ENCODE measurements at regions not wholly inside any gene's neighbourhood (a gene's known extent, or its start where the extent isn't known, plus 50 kb on each side); places are given as distances from the start of the nearest gene placed in this dataset.

DNA sequence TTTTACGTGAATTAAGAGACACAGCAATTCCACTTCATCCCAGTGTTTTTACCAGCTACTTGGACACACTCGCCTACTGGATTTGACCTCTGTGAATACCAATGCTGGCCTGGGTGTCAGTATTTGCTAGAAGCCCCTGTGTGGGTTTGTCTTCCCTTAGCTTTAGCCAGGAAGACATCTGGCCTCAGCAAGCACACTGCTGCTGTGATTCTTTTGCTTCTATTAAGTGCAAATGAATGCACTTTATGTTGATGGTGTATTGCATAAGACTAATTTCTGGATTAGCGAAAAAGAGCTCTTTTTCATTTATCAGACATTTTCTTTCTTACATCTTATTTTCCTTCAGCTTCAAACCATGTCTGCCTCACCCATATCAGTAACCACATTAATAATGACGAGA is 140.0 kb downstream of the CHRM3 start:
- TF ChIP-seq, protein P1, sequence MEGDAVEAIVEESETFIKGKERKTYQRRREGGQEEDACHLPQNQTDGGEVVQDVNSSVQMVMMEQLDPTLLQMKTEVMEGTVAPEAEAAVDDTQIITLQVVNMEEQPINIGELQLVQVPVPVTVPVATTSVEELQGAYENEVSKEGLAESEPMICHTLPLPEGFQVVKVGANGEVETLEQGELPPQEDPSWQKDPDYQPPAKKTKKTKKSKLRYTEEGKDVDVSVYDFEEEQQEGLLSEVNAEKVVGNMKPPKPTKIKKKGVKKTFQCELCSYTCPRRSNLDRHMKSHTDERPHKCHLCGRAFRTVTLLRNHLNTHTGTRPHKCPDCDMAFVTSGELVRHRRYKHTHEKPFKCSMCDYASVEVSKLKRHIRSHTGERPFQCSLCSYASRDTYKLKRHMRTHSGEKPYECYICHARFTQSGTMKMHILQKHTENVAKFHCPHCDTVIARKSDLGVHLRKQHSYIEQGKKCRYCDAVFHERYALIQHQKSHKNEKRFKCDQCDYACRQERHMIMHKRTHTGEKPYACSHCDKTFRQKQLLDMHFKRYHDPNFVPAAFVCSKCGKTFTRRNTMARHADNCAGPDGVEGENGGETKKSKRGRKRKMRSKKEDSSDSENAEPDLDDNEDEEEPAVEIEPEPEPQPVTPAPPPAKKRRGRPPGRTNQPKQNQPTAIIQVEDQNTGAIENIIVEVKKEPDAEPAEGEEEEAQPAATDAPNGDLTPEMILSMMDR (IDR thresholded peaks at IDR 0.05), result no peak
- TF ChIP-seq POLR2A (IDR thresholded peaks at IDR 0.05) (no peak), EP300 (IDR thresholded peaks at IDR 0.05) (no peak)

Data from ovary (tissue), 3 donors.